K562 (cell line): ENCODE measurements at regions not wholly inside any gene's neighbourhood (a gene's known extent, or its start where the extent isn't known, plus 50 kb on each side); places are given as distances from the start of the nearest gene placed in this dataset.

Source experiments
- BHLHE40 ChIP-seq: IDR thresholded peaks from 2 replicates; pipeline ENCODE4 v1.6.1; 2011; ENCODE audit warnings: low read length, improper control_type of control experiment
- ESRRA ChIP-seq: fragments of 450-650 bp; IDR thresholded peaks from 2 replicates; pipeline ENCODE4 v1.6.1; 2014; ENCODE audit warnings: low read depth, mild to moderate bottlenecking, moderate library complexity, borderline replicate concordance
- EWSR1 ChIP-seq: fragments of 450-650 bp; IDR thresholded peaks from 2 replicates; pipeline ENCODE4 v1.6.1; 2018; ENCODE audit warnings: borderline replicate concordance, mild to moderate bottlenecking, low read depth, moderate library complexity; ENCODE audit not compliant: partially characterized antibody
- FOSL1 ChIP-seq: fragments of 200-800 bp; sonication (Bioruptor generic); conservative IDR thresholded peaks from 2 replicates; pipeline ENCODE4 v1.6.1; 2016; ENCODE audit warnings: missing genetic modification characterization, missing compliant biosample characterization
- JUND ChIP-seq, 2 experiments: IDR thresholded peaks; 2 replicates in 1 of 2; 3 replicates in 1 of 2; pipeline ENCODE4 v1.6.1; 2011; ENCODE audit warnings: borderline replicate concordance in 2 of 2, low read depth in 2 of 2, low read length in 2 of 2, improper control_type of control experiment in 1 of 2, missing biosample characterization in 1 of 2, missing genetic modification characterization in 1 of 2, missing genetic modification reagents in 1 of 2
- RHOXF2B ChIP-seq: fragments of 250-450 bp; sonication (Bioruptor Pico); conservative IDR thresholded peaks from 2 replicates; pipeline ENCODE4 v1.5.1; 2021
- SAFB2 ChIP-seq: fragments of 200-400 bp; formaldehyde crosslinking; IDR thresholded peaks from 2 replicates; pipeline ENCODE4 v1.6.1; 2018; ENCODE audit warnings: borderline replicate concordance, low read length, low read depth, moderate library complexity; ENCODE audit not compliant: severe bottlenecking
- SRSF3 ChIP-seq: fragments of 200-400 bp; formaldehyde crosslinking; IDR thresholded peaks from 2 replicates; pipeline ENCODE4 v1.6.1; 2016; ENCODE audit warnings: mild to moderate bottlenecking, low read length, moderate library complexity; ENCODE audit not compliant: insufficient read depth
- ZKSCAN3 ChIP-seq: fragments of 250-450 bp; sonication (Bioruptor Pico); IDR thresholded peaks from 2 replicates; pipeline ENCODE4 v1.4.0; 2020
- ZNF583 ChIP-seq: fragments of 250-450 bp; sonication (Bioruptor Pico); IDR thresholded peaks from 2 replicates; pipeline ENCODE4 v1.4.0; 2020
- ZSCAN32 ChIP-seq: fragments of 450-650 bp; formaldehyde crosslinking; IDR thresholded peaks from 2 replicates; pipeline ENCODE4 v1.4.0; 2020; ENCODE audit warnings: mild to moderate bottlenecking, moderate library complexity
- TF ChIP-seq, protein P1 (sequence below): sonication (generic); formaldehyde crosslinking; IDR thresholded peaks from 2 replicates; pipeline ENCODE4 v1.8.0; 2023; ENCODE audit warnings: missing genetic modification reagents, mild to moderate bottlenecking, borderline replicate concordance
- TF ChIP-seq, protein P2 (sequence below): fragments of 250-450 bp; sonication (Bioruptor Pico); IDR thresholded peaks from 2 replicates; pipeline ENCODE4 v1.5.0; 2022; ENCODE audit warnings: mild to moderate bottlenecking
- TF ChIP-seq, protein P3 (sequence below): IDR thresholded peaks from 2 replicates; pipeline ENCODE4 v1.6.1; 2014; ENCODE audit warnings: antibody characterized with exemption
- TF ChIP-seq, protein P4 (sequence below): fragments of 250-450 bp; sonication (Bioruptor Pico); IDR thresholded peaks from 2 replicates; pipeline ENCODE4 v1.8.0; 2021; ENCODE audit warnings: moderate library complexity, mild to moderate bottlenecking, inconsistent platforms

DNA sequence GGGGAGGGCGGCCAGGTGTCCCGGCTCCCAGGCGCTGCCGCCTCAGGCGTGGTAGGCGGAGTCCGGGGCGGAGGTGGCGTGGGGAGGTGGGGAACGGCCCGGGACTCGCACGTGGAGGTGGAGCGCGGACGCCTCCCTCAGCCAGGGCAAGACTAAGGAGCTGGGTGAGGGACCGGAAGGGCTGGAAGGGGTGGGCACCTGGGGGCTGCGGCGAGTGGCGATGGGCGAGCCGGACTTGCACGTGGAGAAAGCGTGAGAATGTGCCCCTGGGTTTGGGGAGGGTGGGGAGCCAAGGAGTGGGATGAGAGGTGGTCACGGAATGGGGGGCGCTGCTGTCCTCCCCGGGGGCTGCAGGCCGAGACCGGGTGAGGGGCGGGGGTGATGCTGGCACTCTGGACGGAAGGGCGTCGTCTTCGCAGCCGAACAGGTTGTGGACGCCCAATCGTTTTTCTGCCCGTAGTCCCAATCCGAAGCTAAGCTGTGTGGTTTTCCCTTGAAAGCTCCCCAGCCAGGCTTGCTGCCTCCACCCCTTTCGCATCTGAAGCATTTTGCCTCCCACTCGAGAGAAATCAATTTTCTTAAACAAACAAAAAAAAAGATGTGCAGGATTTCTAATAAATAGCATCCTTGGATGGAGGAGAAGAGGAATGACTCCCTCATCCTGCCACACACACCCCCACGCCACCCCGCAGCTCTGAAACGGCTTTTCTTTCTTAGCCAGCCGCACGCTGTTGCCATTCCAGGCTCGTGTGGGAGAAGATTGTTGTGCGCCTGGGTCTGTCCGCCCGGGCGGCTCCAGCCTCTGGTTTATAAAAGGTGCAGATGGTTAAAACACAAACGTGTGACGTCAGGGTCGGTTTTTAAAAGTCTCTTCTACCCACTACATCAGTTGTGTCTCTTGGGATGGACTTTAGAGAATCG, 62.5 kb upstream of the ANKRD28 start (continued):
- TF ChIP-seq, protein P1, sequence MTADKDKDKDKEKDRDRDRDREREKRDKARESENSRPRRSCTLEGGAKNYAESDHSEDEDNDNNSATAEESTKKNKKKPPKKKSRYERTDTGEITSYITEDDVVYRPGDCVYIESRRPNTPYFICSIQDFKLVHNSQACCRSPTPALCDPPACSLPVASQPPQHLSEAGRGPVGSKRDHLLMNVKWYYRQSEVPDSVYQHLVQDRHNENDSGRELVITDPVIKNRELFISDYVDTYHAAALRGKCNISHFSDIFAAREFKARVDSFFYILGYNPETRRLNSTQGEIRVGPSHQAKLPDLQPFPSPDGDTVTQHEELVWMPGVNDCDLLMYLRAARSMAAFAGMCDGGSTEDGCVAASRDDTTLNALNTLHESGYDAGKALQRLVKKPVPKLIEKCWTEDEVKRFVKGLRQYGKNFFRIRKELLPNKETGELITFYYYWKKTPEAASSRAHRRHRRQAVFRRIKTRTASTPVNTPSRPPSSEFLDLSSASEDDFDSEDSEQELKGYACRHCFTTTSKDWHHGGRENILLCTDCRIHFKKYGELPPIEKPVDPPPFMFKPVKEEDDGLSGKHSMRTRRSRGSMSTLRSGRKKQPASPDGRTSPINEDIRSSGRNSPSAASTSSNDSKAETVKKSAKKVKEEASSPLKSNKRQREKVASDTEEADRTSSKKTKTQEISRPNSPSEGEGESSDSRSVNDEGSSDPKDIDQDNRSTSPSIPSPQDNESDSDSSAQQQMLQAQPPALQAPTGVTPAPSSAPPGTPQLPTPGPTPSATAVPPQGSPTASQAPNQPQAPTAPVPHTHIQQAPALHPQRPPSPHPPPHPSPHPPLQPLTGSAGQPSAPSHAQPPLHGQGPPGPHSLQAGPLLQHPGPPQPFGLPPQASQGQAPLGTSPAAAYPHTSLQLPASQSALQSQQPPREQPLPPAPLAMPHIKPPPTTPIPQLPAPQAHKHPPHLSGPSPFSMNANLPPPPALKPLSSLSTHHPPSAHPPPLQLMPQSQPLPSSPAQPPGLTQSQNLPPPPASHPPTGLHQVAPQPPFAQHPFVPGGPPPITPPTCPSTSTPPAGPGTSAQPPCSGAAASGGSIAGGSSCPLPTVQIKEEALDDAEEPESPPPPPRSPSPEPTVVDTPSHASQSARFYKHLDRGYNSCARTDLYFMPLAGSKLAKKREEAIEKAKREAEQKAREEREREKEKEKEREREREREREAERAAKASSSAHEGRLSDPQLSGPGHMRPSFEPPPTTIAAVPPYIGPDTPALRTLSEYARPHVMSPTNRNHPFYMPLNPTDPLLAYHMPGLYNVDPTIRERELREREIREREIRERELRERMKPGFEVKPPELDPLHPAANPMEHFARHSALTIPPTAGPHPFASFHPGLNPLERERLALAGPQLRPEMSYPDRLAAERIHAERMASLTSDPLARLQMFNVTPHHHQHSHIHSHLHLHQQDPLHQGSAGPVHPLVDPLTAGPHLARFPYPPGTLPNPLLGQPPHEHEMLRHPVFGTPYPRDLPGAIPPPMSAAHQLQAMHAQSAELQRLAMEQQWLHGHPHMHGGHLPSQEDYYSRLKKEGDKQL (CRISPR knock-in tag), result no peak
- TF ChIP-seq SRSF3 (no peak), SAFB2 (no peak), JUND (IDR thresholded peaks at IDR 0.05; ENCODE audit: borderline replicate concordance, low read depth, low read length) (no peak), JUND (tag; IDR thresholded peaks at IDR 0.05; ENCODE audit: borderline replicate concordance, low read depth, low read length) (no peak; the same call in 2 of the 3 replicates), FOSL1 (tag) (no peak), ZSCAN32 (CRISPR knock-in tag) (no peak), ZNF583 (CRISPR knock-in tag) (no peak), RHOXF2B (CRISPR knock-in tag) (no peak), ESRRA (no peak), ZKSCAN3 (CRISPR knock-in tag) (no peak), EWSR1 (no peak), BHLHE40 (peak; percentile 78)
- TF ChIP-seq, protein P2, sequence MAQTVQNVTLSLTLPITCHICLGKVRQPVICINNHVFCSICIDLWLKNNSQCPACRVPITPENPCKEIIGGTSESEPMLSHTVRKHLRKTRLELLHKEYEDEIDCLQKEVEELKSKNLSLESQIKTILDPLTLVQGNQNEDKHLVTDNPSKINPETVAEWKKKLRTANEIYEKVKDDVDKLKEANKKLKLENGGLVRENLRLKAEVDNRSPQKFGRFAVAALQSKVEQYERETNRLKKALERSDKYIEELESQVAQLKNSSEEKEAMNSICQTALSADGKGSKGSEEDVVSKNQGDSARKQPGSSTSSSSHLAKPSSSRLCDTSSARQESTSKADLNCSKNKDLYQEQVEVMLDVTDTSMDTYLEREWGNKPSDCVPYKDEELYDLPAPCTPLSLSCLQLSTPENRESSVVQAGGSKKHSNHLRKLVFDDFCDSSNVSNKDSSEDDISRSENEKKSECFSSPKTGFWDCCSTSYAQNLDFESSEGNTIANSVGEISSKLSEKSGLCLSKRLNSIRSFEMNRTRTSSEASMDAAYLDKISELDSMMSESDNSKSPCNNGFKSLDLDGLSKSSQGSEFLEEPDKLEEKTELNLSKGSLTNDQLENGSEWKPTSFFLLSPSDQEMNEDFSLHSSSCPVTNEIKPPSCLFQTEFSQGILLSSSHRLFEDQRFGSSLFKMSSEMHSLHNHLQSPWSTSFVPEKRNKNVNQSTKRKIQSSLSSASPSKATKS, result no peak
- TF ChIP-seq, protein P3, sequence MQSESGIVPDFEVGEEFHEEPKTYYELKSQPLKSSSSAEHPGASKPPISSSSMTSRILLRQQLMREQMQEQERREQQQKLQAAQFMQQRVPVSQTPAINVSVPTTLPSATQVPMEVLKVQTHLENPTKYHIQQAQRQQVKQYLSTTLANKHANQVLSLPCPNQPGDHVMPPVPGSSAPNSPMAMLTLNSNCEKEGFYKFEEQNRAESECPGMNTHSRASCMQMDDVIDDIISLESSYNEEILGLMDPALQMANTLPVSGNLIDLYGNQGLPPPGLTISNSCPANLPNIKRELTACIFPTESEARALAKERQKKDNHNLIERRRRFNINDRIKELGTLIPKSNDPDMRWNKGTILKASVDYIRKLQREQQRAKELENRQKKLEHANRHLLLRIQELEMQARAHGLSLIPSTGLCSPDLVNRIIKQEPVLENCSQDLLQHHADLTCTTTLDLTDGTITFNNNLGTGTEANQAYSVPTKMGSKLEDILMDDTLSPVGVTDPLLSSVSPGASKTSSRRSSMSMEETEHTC, result no peak
- TF ChIP-seq, protein P4, sequence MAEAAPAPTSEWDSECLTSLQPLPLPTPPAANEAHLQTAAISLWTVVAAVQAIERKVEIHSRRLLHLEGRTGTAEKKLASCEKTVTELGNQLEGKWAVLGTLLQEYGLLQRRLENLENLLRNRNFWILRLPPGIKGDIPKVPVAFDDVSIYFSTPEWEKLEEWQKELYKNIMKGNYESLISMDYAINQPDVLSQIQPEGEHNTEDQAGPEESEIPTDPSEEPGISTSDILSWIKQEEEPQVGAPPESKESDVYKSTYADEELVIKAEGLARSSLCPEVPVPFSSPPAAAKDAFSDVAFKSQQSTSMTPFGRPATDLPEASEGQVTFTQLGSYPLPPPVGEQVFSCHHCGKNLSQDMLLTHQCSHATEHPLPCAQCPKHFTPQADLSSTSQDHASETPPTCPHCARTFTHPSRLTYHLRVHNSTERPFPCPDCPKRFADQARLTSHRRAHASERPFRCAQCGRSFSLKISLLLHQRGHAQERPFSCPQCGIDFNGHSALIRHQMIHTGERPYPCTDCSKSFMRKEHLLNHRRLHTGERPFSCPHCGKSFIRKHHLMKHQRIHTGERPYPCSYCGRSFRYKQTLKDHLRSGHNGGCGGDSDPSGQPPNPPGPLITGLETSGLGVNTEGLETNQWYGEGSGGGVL, result no peak
